Effector memory CD8-positive, alpha-beta T cell (primary cell): ENCODE measurements at regions not wholly inside any gene's neighbourhood (a gene's known extent, or its start where the extent isn't known, plus 50 kb on each side); places are given as distances from the start of the nearest gene placed in this dataset.

Experiments used
- ATAC-seq: fragments of 150-1000 bp; cut with Tn5 transposase; replicated peaks from 2 replicates; pipeline ENCODE4 v1.10.0; 2021; ENCODE audit warnings: mild to moderate bottlenecking, moderate library complexity
- DNase-seq, 3 experiments: peaks; one replicate each; pipeline ENCODE4 v3.0.0; 2021
- H3K27ac Mint-ChIP-seq, 2 donors: one replicate each; pipeline ENCODE4 v1.8.0; 2022; ENCODE audit warnings: mild to moderate bottlenecking in 2 of 2, mixed read lengths in 2 of 2, moderate library complexity in 2 of 2
- H3K27me3 Mint-ChIP-seq, 2 donors: one replicate each; pipeline ENCODE4 v1.8.0; 2022; ENCODE audit warnings: mixed read lengths in 2 of 2
- H3K36me3 Mint-ChIP-seq: one replicate; pipeline ENCODE4 v1.8.0; 2022; ENCODE audit warnings: mild to moderate bottlenecking, moderate library complexity, mixed read lengths; ENCODE audit not compliant: insufficient read depth
- H3K4me1 Mint-ChIP-seq, 2 donors: one replicate each; pipeline ENCODE4 v1.8.0; 2022; ENCODE audit warnings: low read depth in 2 of 2, mixed read lengths in 2 of 2
- H3K4me3 Mint-ChIP-seq, 2 donors: one replicate each; pipeline ENCODE4 v1.8.0; 2022; ENCODE audit warnings: mild to moderate bottlenecking in 2 of 2, mixed read lengths in 2 of 2, moderate library complexity in 2 of 2
- H3K9me3 Mint-ChIP-seq, 2 donors: one replicate each; pipeline ENCODE4 v1.8.0; 2022; ENCODE audit warnings: mixed read lengths in 2 of 2

GRCh38 chr3:193800138-193801043 lies 207.4 kb downstream of the OPA1 start:
- Mint-ChIP-seq H3K27ac (no peak overlapping the region), H3K4me3 (no peak overlapping the region), H3K27me3 (peaks cover 0 to 26% of the 10 kb centered on the region in 2 donors), H3K36me3 (no peaks in the 10 kb centered on the region), H3K4me1 (no peaks in the 10 kb centered on the region), H3K9me3 (no peaks in the 10 kb centered on the region)
- DNase-seq (no peak), ATAC-seq (no peak)

DNA sequence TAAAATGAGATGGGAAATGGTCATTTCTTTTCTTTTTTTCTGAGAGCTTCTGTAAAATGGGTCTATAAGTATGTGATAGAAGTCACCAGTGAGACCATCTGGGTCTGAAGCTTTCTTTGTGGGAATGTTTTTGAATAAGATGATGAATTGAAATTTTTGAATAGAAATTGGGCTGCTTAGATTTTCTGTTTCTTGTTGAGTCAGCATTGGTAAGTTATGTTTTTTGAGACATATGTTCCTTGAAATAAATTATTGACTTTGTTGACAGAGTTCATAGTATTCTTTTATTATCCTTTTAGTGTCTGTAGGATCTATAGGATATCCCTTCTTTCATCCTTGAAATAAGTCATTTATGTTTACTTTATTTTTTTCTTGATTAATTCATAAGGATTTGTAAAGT lies 208.1 kb downstream of the OPA1 start:
- no peak overlapping the region for H3K27ac Mint-ChIP-seq
- no peak overlapping the region for H3K4me3 Mint-ChIP-seq
- no peaks in the 10 kb centered on the region for H3K4me1 Mint-ChIP-seq

GRCh38 chr3:193803288-193803687 lies 210.3 kb downstream of the OPA1 start:
- H3K9me3 Mint-ChIP-seq: no peaks in the 10 kb centered on the region
- no peak for DNase-seq
- no peak for ATAC-seq
- no peaks in the 10 kb centered on the region for H3K36me3 Mint-ChIP-seq
- H3K27me3 Mint-ChIP-seq: peaks cover 0 to 15% of the 10 kb centered on the region in 2 donors
- H3K27ac Mint-ChIP-seq: no peak overlapping the region
- no peak overlapping the region for H3K4me3 Mint-ChIP-seq
- H3K4me1 Mint-ChIP-seq: no peaks in the 10 kb centered on the region

More for the DNA sequence above, 208.1 kb downstream of the OPA1 start:
- no peak for ATAC-seq
- no peak for DNase-seq
- Mint-ChIP-seq H3K36me3 (no peaks in the 10 kb centered on the region), H3K27me3 (peaks cover 0 to 19% of the 10 kb centered on the region in 2 donors), H3K9me3 (no peaks in the 10 kb centered on the region)

DNA sequence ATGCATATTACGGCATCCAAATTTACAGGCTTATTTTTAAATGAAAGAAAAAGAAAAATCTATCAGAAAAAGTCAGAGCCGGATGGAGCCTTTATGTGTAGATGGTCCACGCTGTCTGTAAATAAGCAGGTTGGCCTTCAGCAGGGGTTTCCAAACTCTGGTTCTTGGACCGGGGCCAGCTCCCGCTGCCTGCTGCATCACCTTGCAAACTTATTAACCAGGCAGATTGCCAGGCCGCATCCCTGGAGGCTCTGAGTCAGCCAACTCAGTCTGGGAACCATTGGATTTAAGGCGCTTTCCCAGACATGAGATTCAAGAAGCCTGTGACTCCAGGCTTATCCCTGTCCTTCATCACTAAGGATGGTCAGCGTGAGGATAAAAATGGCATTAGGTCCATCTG lies 212.4 kb downstream of the OPA1 start:
- no peaks in the 10 kb centered on the region for H3K4me1 Mint-ChIP-seq
- no peaks in the 10 kb centered on the region for H3K36me3 Mint-ChIP-seq
- H3K9me3 Mint-ChIP-seq: no peaks in the 10 kb centered on the region
- H3K27ac Mint-ChIP-seq: no peak overlapping the region
- no peak overlapping the region for H3K4me3 Mint-ChIP-seq
- DNase-seq (no peak), ATAC-seq (no peak)
- peaks cover 5 to 24% of the 10 kb centered on the region in 2 donors for H3K27me3 Mint-ChIP-seq

- DNase-seq (no peak), ATAC-seq (no peak)
- Mint-ChIP-seq H3K9me3 (no peaks in the 10 kb centered on the region), H3K4me3 (no peak overlapping the region), H3K27ac (no peak overlapping the region), H3K4me1 (no peaks in the 10 kb centered on the region), H3K36me3 (no peaks in the 10 kb centered on the region), H3K27me3 (peaks cover 5 to 42% of the 10 kb centered on the region in 2 donors)
These were observed 215.3 kb downstream of the OPA1 start for GRCh38 chr3:193808317-193808716.

DNA sequence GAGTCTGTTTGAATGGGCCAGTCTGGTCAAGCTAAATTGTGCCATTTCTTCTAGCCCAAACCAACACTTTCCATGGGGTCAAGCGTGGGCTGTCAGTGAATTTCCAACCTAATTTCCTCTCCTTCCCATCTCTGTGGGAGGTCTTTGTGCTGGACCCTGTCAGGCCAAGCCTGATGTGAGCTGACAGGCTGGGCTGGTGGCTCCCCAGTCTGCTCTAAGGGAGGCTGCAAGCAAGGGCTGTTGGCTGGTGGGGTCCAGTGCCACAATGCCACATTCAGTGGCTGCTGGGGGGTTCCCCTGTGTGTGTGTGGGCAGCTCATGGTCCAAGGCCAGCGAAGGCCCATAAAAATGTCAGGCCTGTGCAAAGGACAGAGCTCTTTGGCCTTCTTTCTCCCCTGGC lies 216.1 kb downstream of the OPA1 start:
- ATAC-seq (no peak), DNase-seq (no peak)
- Mint-ChIP-seq H3K4me3 (no peak overlapping the region), H3K27me3 (peaks cover 5 to 48% of the 10 kb centered on the region in 2 donors), H3K27ac (no peak overlapping the region), H3K36me3 (no peaks in the 10 kb centered on the region), H3K9me3 (no peaks in the 10 kb centered on the region), H3K4me1 (no peaks in the 10 kb centered on the region)

- ATAC-seq (no peak), DNase-seq (no peak)
- Mint-ChIP-seq H3K27me3 (peaks cover 5 to 70% of the 10 kb centered on the region in 2 donors), H3K4me3 (no peak overlapping the region), H3K27ac (no peak overlapping the region), H3K9me3 (no peaks in the 10 kb centered on the region), H3K4me1 (no peaks in the 10 kb centered on the region), H3K36me3 (no peaks in the 10 kb centered on the region)
These were observed 219.2 kb downstream of the OPA1 start for GRCh38 chr3:193812078-193812725.

GRCh38 chr3:193812791-193813500 lies 219.9 kb downstream of the OPA1 start:
- H3K4me3 Mint-ChIP-seq: no peak overlapping the region
- no peaks in the 10 kb centered on the region for H3K4me1 Mint-ChIP-seq
- no peaks in the 10 kb centered on the region for H3K36me3 Mint-ChIP-seq
- H3K9me3 Mint-ChIP-seq: no peaks in the 10 kb centered on the region
- DNase-seq (no peak), ATAC-seq (no peak)
- H3K27ac Mint-ChIP-seq: no peak overlapping the region
- H3K27me3 Mint-ChIP-seq: peaks cover 5 to 70% of the 10 kb centered on the region in 2 donors

DNA sequence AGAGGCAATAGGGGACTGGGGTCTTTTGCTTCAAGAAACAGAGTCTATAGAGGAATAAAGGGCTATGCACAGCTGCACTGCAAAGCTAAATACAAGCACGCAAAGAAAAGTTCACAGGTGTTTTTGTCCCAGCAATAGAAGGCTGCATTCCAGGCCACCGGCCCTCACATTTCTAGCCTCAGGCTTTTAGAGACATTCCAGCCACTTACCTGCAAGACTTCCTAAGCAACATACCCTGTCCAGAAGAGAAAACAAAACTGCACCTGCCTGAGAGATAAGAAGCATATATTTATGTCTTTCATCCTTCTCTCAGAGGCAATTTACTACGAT lies 220.5 kb downstream of the OPA1 start:
- ATAC-seq (no peak), DNase-seq (no peak)
- H3K27me3 Mint-ChIP-seq: peaks cover 4 to 65% of the 10 kb centered on the region in 2 donors
- no peak overlapping the region for H3K4me3 Mint-ChIP-seq
- no peaks in the 10 kb centered on the region for H3K9me3 Mint-ChIP-seq
- H3K4me1 Mint-ChIP-seq: no peaks in the 10 kb centered on the region
- H3K27ac Mint-ChIP-seq: no peak overlapping the region
- no peaks in the 10 kb centered on the region for H3K36me3 Mint-ChIP-seq

GRCh38 chr3:193814166-193814892 lies 221.3 kb downstream of the OPA1 start:
- H3K4me1 Mint-ChIP-seq: no peaks in the 10 kb centered on the region
- H3K36me3 Mint-ChIP-seq: peaks cover 3% of the 10 kb centered on the region
- H3K27ac Mint-ChIP-seq: no peak overlapping the region
- H3K27me3 Mint-ChIP-seq: peaks cover 2 to 67% of the 10 kb centered on the region in 2 donors
- H3K9me3 Mint-ChIP-seq: no peaks in the 10 kb centered on the region
- ATAC-seq (no peak), DNase-seq (no peak)
- no peak overlapping the region for H3K4me3 Mint-ChIP-seq

DNA sequence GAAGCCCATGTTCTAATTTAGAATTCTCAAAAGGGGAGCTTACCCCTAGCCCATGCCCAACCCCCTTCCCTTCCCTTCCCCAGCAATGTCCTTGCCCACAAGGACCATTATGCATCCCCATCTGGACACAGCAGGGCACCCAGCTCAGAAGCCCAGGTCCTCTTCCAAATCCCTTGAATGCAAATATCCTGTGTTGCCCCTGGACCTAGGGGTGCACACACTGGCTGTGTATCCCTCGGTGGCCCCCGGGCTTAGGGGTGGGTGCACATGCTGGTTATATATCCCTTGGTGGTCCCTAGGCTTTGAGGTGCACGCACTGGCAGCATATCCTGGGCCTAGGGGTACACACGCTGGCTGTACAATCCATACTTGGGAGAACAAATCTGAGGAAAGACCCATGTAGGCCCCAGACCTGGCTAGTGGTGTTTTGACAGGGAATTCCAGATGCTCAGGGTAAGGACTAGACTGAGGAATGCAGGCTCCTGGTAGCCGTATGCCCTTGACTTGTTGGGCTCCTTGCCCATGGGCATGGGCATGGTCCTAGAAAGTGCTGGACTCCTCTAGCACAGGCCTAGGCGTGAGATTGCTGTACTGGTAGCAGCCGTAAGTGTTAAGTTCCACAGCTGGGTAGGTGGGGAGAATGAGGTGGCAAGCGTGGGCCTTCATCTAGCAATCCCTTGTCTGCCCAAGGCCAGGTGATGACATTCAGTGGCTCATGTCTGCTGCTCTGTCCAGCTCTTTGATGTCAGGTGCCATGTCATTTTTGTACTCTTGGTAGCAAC lies 222.4 kb downstream of the OPA1 start:
- no peaks in the 10 kb centered on the region for H3K4me1 Mint-ChIP-seq
- peaks cover 10 to 70% of the 10 kb centered on the region in 2 donors for H3K27me3 Mint-ChIP-seq
- H3K9me3 Mint-ChIP-seq: no peaks in the 10 kb centered on the region
- H3K27ac Mint-ChIP-seq: no peak overlapping the region
- DNase-seq: no peak
- ATAC-seq: no peak
- H3K36me3 Mint-ChIP-seq: peaks cover 3% of the 10 kb centered on the region
- no peak overlapping the region for H3K4me3 Mint-ChIP-seq

DNA sequence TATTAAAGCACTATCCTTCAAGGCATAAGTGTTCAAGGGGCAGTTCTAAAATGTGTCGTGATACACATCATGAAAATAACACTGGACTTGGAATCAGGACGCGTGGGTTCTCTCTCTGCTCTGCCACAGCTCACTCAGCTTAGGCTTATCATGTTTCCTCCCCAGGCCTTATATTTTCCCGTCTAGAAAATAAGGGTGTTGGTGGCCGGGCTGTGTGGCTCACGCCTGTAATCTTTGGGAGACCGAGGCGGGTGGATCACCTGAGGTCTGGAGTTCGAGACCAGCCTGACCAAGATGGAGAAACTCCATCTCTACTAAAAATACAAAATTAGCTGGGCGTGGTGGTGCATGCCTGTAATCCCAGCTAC lies 223.0 kb downstream of the OPA1 start:
- no peaks in the 10 kb centered on the region for H3K9me3 Mint-ChIP-seq
- H3K27ac Mint-ChIP-seq: no peak overlapping the region
- no peak for ATAC-seq
- peaks cover 14 to 70% of the 10 kb centered on the region in 2 donors for H3K27me3 Mint-ChIP-seq
- no peak for DNase-seq
- no peaks in the 10 kb centered on the region for H3K4me1 Mint-ChIP-seq
- no peak overlapping the region for H3K4me3 Mint-ChIP-seq
- peaks cover 3% of the 10 kb centered on the region for H3K36me3 Mint-ChIP-seq
